Right cardiac atrium (tissue), 5 donors: ENCODE measurements at regions not wholly inside any gene's neighbourhood (a gene's known extent, or its start where the extent isn't known, plus 50 kb on each side); places are given as distances from the start of the nearest gene placed in this dataset.

Experiments used
- ATAC-seq, 2 donors: fragments of 200-7000 bp; cut with Tn5 transposase; one replicate each; pipeline versions ENCODE4 v1.8.0 to v1.9.1; 2020; ENCODE audit warnings: moderate library complexity in 2 of 2, mild to moderate bottlenecking in 1 of 2
- DNase-seq, 3 donors: peaks; one replicate each; pipeline ENCODE4 v3.0.0-alpha.2; 2020
- H3K27ac ChIP-seq: one replicate; pipeline ENCODE4 v1.5.1; 2013; ENCODE audit warnings: mild to moderate bottlenecking, low read length, control low read depth, moderate library complexity
- H3K27me3 ChIP-seq: one replicate; pipeline ENCODE4 v1.6.1; 2013; ENCODE audit not compliant: control insufficient read depth, insufficient read depth
- H3K4me1 ChIP-seq: one replicate; pipeline ENCODE4 v1.6.1; 2013; ENCODE audit warnings: low read length; ENCODE audit not compliant: control insufficient read depth, insufficient read depth
- H3K4me3 ChIP-seq: one replicate; pipeline ENCODE4 v1.5.1; 2013; ENCODE audit warnings: low read length, control low read depth
- H3K9me3 ChIP-seq: one replicate; pipeline ENCODE4 v1.6.1; 2013; ENCODE audit warnings: low read length; ENCODE audit not compliant: control insufficient read depth
- WGBS: extraction: QIAGEN DNeasy Blood & Tissue Kit; methylation state at CpG from one replicate; pipeline ENCODE4 v1.1.7; 2013; 5-methylcytosine and 5-hydroxymethylcytosine counted together
- intact Hi-C, 4 donors: fragments of 100-400 bp; cut with DNase I; formaldehyde crosslinking; loops; one replicate each; pipeline versions ENCODE4 v1.11.0 to v1.14.0; 2022 to 2023
- donor health status: healthy with polysubstance abuse.
- donor health status: DM: no; HTN: yes; CAD: no.
- donor health status: DM: no; HTN: no; CAD: no.
- donor health status: DM: no; HTN: yes; CAD: no; lungs with severe emphysema.
- donor health status: DM: yes; HTN: yes; CAD: no.

GRCh38 chr2:120947327-120947726 lies 211.7 kb downstream of the GLI2 start:
- ATAC-seq = no peak
- no peaks in the 10 kb centered on the region for H3K4me1 ChIP-seq
- WGBS = 94% methylated on average over 5 of the region's 5 CpGs
- no peak overlapping the region for H3K27ac ChIP-seq
- intact Hi-C loops = no loop called here
- no peak overlapping the region for H3K4me3 ChIP-seq
- no peaks in the 10 kb centered on the region for H3K9me3 ChIP-seq
- DNase-seq = no peak
- no peaks in the 10 kb centered on the region for H3K27me3 ChIP-seq

- H3K27ac ChIP-seq = no peak overlapping the region
- DNase-seq (peak in 2 of 3 donors; percentile 20 to 35), ATAC-seq (no peak)
- 87% methylated on average over 10 of the region's 10 CpGs for whole genome bisulfite sequencing
- intact Hi-C loops = no loop called here
- no peak overlapping the region for H3K4me3 ChIP-seq
- H3K27me3 ChIP-seq = no peaks in the 10 kb centered on the region
- no peaks in the 10 kb centered on the region for H3K4me1 ChIP-seq
- no peaks in the 10 kb centered on the region for H3K9me3 ChIP-seq
Observed at GRCh38 chr2:120947982-120948661, 212.5 kb downstream of the GLI2 start.

GRCh38 chr2:120948662-120949011 lies 213.0 kb downstream of the GLI2 start:
- H3K9me3 ChIP-seq = no peaks in the 10 kb centered on the region
- no peaks in the 10 kb centered on the region for H3K4me1 ChIP-seq
- no peak overlapping the region for H3K4me3 ChIP-seq
- ATAC-seq = no peak
- intact Hi-C loops = no loop called here
- H3K27me3 ChIP-seq = no peaks in the 10 kb centered on the region
- H3K27ac ChIP-seq = no peak overlapping the region
- peak in 2 of 3 donors; percentile 15 to 28 for DNase-seq
- 86% methylated on average over 8 of the region's 8 CpGs for WGBS

- WGBS = 81% methylated on average over 12 of the region's 12 CpGs
- Histone ChIP-seq H3K4me1 (no peaks in the 10 kb centered on the region), H3K4me3 (no peak overlapping the region), H3K9me3 (no peaks in the 10 kb centered on the region), H3K27me3 (no peaks in the 10 kb centered on the region), H3K27ac (no peak overlapping the region)
- intact Hi-C loops = no loop called here
- ATAC-seq (no peak), DNase-seq (peak in 1 of 3 donors; percentile 27)
Observed at GRCh38 chr2:120949027-120949956, 213.6 kb downstream of the GLI2 start.

GRCh38 chr2:120949957-120950590 lies 214.4 kb downstream of the GLI2 start:
- no peaks in the 10 kb centered on the region for H3K27me3 ChIP-seq
- 83% methylated on average over 7 of the region's 7 CpGs for WGBS
- ATAC-seq (no peak), DNase-seq (no peak)
- H3K4me3 ChIP-seq = no peak overlapping the region
- no peaks in the 10 kb centered on the region for H3K9me3 ChIP-seq
- intact Hi-C loops = no loop called here
- no peaks in the 10 kb centered on the region for H3K4me1 ChIP-seq
- no peak overlapping the region for H3K27ac ChIP-seq

GRCh38 chr2:120951693-120952092 lies 216.0 kb downstream of the GLI2 start:
- no peaks in the 10 kb centered on the region for H3K9me3 ChIP-seq
- peak in 1 of 3 donors; percentile 15 for DNase-seq
- H3K4me1 ChIP-seq = no peaks in the 10 kb centered on the region
- 68% methylated on average over 6 of the region's 6 CpGs for WGBS
- no peak overlapping the region for H3K4me3 ChIP-seq
- no peaks in the 10 kb centered on the region for H3K27me3 ChIP-seq
- intact Hi-C loops = no loop called here
- no peak for ATAC-seq
- H3K27ac ChIP-seq = no peak overlapping the region

- no peak overlapping the region for H3K27ac ChIP-seq
- 61% methylated on average over 9 of the region's 9 CpGs for WGBS
- ATAC-seq (no peak), DNase-seq (peak in 2 of 3 donors; percentile 9 to 18)
- no peak overlapping the region for H3K4me3 ChIP-seq
- no peaks in the 10 kb centered on the region for H3K9me3 ChIP-seq
- no peaks in the 10 kb centered on the region for H3K27me3 ChIP-seq
- H3K4me1 ChIP-seq = no peaks in the 10 kb centered on the region
- intact Hi-C loops = no loop called here
Observed at GRCh38 chr2:120952318-120952717, 216.7 kb downstream of the GLI2 start.

- H3K9me3 ChIP-seq = no peaks in the 10 kb centered on the region
- peak in 2 of 3 donors; percentile 20 to 29 for DNase-seq
- WGBS = 69% methylated on average over 7 of the region's 7 CpGs
- no peak overlapping the region for H3K27ac ChIP-seq
- no peak for ATAC-seq
- H3K27me3 ChIP-seq = no peaks in the 10 kb centered on the region
- H3K4me1 ChIP-seq = no peaks in the 10 kb centered on the region
- intact Hi-C loops = no loop called here
- H3K4me3 ChIP-seq = no peak overlapping the region
Observed at GRCh38 chr2:120953066-120953756, 217.5 kb downstream of the GLI2 start.

- peak in 1 of 3 donors; percentile 8 for DNase-seq
- 84% methylated on average over 16 of the region's 16 CpGs for WGBS
- H3K27ac ChIP-seq = no peak overlapping the region
- intact Hi-C loops = no loop called here
- no peaks in the 10 kb centered on the region for H3K9me3 ChIP-seq
- no peaks in the 10 kb centered on the region for H3K27me3 ChIP-seq
- no peak overlapping the region for H3K4me3 ChIP-seq
- ATAC-seq = no peak
- H3K4me1 ChIP-seq = no peaks in the 10 kb centered on the region
Observed at GRCh38 chr2:120953843-120954584, 218.3 kb downstream of the GLI2 start.

GRCh38 chr2:120954939-120955338 lies 219.3 kb downstream of the GLI2 start:
- Histone ChIP-seq H3K27me3 (no peaks in the 10 kb centered on the region), H3K27ac (no peak overlapping the region), H3K9me3 (no peaks in the 10 kb centered on the region), H3K4me1 (no peaks in the 10 kb centered on the region), H3K4me3 (no peak overlapping the region)
- WGBS = 80% methylated on average over 8 of the region's 8 CpGs
- peak in 1 of 3 donors; percentile 2 for DNase-seq
- intact Hi-C loops = no loop called here
- no peak for ATAC-seq
